GM18507 (cell line): ENCODE measurements at regions not wholly inside any gene's neighbourhood (a gene's known extent, or its start where the extent isn't known, plus 50 kb on each side); places are given as distances from the start of the nearest gene placed in this dataset.

Experiments used
- DNase-seq: peaks from one replicate; pipeline ENCODE4 v3.0.0; 2011; ENCODE audit warnings: low read depth; ENCODE audit not compliant: insufficient read length; ENCODE audit errors: extremely low spot score
- FAIRE-seq: peaks from 2 replicates; lab custom pipeline; 2011; peaks lifted over from hg19 to GRCh38; lab: Jason Lieb, UNC

DNA sequence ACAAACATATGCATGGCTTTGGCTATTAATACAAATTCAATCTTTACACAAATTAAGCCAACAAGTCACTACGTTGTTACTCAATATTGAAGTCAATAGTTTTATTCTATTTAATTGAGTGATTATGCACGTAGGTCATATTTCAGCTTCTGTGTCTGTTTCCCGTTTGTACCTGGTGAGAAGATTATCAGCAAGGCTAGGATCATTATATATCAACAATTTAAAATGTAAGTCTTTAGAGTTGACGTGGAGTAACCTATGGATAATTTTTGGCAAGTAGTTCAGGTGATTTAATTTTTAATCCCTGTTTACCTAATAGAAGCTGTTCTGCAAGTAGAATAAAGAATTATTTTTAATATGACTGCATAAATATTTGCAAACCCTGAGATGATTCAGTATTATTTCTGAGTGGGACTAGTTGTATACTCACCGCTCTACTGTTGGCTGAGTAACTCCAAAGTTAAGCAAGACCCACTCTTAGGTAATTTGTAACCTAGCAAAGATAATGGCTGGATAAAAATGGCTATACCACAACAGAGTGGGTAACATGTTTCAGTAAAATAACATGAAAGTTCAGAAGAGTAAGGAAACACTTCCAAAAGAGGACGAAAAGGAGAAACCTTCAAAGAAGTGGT is 161.0 kb downstream of the HGF start:
- FAIRE-seq (no peak), DNase-seq (no peak)

DNA sequence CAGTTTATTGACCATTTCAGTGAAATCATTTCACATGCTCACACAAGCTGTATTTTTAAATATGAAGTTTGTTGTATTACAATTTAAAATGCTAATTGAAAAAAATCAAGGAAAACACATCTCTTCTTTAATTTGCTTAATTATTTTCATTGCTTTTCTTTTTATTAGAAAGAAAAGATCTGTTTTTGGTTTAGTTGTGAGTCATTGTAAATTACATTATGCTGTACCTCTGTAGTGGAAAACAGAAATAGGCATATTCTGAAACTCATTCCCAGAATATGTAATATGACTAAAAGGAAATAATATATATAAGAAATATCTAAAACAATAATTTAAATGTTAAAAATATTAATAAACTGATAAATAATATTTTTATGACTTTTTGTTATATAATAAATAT is 161.9 kb downstream of the HGF start:
- no peak for FAIRE-seq
- DNase-seq = no peak

- DNase-seq (no peak), FAIRE-seq (no peak)
Measured at GRCh38 chr7:81606078-81606863, 163.6 kb downstream of the HGF start.

GRCh38 chr7:81605493-81605892 is 164.4 kb downstream of the HGF start:
- no peak for FAIRE-seq

GRCh38 chr7:81604808-81605174 is 165.1 kb downstream of the HGF start:
- DNase-seq = no peak
- FAIRE-seq = no peak

More at GRCh38 chr7:81605493-81605892, 164.4 kb downstream of the HGF start:
- no peak for DNase-seq

GRCh38 chr7:81604075-81604807 is 165.6 kb downstream of the HGF start:
- DNase-seq = no peak
- no peak for FAIRE-seq

GRCh38 chr7:81600608-81601007 is 169.2 kb downstream of the HGF start:
- DNase-seq (no peak), FAIRE-seq (no peak)

DNA sequence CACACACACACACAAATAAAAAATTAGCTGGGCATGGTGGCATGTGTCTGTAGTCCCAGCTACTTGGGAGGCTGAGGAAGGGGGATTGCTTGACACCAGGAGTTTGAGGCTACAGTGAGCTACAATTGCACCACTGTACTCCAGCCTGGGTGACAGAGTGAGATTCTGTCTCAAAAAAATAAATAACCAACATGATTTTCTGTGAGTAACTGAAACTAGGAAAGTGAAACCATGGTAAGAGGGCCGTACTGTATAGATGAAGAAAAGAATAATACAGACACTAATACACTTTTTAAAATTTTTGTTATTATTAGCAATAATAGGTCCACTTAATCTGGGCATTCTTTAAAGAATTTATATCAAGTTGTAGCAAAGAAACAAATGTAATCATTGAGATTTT is 170.9 kb downstream of the HGF start:
- FAIRE-seq (no peak), DNase-seq (no peak)

DNA sequence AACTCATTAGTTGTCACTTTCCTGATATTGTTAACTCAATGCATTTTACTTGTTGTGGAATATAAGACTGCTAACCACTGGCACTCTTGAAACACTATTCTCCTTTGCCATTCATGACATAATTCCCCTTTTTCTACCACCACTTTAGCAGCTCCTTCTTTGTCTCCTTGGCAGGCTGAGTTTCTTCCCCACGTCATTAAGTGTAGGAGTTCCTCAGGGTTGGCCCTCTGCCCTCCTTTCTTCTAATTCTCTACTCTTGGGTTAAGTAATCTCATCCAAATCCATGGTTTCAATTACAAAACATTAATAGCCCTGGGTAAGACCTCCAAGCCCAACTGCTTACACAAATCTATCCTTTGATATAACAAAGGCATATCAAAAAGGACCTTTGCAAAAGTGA is 175.1 kb downstream of the HGF start:
- FAIRE-seq = no peak
- DNase-seq = no peak

DNA sequence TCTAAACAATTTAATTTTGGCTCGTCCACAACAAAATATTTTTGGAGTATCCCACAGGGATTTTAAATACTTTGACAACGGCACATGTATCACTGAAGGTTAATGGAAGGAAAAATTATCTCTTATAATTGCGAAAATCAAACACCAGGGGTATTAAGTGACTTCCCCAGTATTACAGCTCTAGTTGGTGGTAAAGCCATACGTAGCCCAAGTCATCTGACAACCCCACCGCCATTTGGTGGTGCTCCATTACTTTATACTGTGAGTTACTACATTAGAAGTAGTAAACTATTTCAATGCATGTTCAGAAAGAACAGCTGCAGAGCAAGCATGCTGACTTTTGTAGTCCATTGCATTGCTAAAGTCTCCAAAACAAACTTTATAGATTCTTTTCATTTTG is 179.7 kb downstream of the HGF start:
- DNase-seq (no peak), FAIRE-seq (no peak)

DNA sequence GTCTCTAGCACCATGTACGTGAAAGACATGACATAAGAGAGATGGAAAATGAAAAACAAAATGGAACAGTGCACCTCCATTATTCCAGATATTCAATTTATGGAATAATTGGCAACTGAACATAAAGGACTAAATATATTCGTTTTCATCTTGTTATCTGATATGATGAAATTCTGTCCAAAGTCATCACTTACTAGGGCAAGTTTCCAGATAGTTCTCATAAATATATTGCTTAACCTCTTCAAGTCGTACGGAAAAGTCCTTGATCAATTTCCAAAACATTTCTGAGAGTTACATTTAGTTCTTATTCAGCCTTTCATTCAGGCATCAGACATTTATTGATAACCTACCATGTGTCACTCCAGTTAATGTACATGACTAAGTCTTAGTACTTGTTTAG is 185.2 kb downstream of the HGF start:
- DNase-seq (no peak), FAIRE-seq (no peak)

GRCh38 chr7:81583882-81584533 is 185.8 kb downstream of the HGF start:
- DNase-seq = no peak
- FAIRE-seq = no peak

GRCh38 chr7:81583090-81583489 is 186.8 kb downstream of the HGF start:
- DNase-seq (no peak), FAIRE-seq (no peak)

DNA sequence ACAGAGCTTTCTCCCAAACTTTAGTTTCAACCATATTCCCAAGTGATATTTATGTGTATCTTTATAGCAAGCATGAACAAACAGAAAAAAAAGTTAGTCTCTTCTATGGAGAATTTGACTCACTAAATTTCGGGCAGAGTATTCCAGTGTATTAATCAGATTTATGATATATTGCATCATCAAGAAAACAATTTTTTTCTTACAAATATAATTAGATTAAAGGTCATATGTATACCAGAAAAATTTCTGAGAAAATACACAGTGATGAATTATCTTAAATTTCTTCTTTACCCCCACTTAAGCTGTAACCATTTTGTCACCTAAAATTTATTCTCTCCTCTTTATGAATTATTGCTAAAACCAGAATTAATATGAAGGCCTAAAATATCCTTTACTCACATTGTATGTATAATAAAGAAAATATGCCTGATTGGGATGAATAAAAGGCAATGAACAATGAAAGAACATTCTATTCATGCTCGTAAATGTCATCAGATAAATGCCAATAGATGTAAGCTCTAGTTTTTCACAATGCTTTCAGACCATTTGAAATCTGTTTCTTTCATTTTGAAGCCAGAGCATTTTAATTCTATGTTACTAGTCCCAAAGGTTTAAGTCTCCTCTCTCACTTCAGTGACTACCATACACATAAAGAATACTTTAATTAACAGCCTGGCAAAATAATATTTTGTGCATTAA is 192.1 kb downstream of the HGF start:
- FAIRE-seq = no peak
- DNase-seq = no peak

GRCh38 chr7:81574723-81575326 is 195.0 kb downstream of the HGF start:
- no peak for DNase-seq
- FAIRE-seq = no peak

GRCh38 chr7:81573932-81574331 is 195.9 kb downstream of the HGF start:
- DNase-seq (no peak), FAIRE-seq (no peak)

GRCh38 chr7:81573128-81573527 is 196.7 kb downstream of the HGF start:
- DNase-seq = no peak
- no peak for FAIRE-seq

DNA sequence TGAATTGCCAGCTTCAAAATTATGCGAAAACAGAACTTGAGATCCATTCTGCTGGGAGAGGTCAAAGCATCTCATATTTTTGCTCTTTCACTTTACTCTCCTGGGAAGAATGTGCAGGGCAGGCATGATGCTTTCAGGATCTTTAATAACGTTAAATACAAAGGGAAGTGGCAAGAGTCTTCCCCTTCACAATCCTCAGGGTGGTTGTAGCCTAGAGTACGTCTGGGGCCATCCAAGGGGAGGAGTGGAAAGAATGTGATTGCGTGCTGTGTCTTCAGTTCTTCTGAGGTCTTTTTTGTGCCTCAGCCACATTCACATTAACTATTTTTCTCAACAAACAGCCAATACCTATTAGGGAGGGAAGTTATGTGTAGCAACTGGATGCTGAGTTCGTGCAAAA is 207.3 kb downstream of the HGF start:
- DNase-seq = no peak
- FAIRE-seq = no peak

GRCh38 chr7:81560708-81561107 is 209.1 kb downstream of the HGF start:
- FAIRE-seq = no peak
- DNase-seq = no peak
